Activated naive CD8-positive, alpha-beta T cell treated with anti-CD3 and anti-CD28 coated beads, Interleukin-2, amount 50 U/mL, for 24 hours (primary cell): ENCODE measurements at regions not wholly inside any gene's neighbourhood (a gene's known extent, or its start where the extent isn't known, plus 50 kb on each side); places are given as distances from the start of the nearest gene placed in this dataset.
"Not testable (repeated sequence)": the region's sequence is repeated elsewhere in the genome, so short reads cannot be mapped to it uniquely, and the experiment has no call there.

ENCODE experiments used
- ATAC-seq: fragments of 150-1000 bp; cut with Tn5 transposase; one replicate; pipeline ENCODE4 v1.10.0; 2021
- DNase-seq: peaks from one replicate; pipeline ENCODE4 v3.0.0; 2021
- H3K27ac Mint-ChIP-seq: one replicate; pipeline ENCODE4 v1.8.0; 2021; ENCODE audit warnings: mild to moderate bottlenecking, mixed read lengths
- H3K27me3 Mint-ChIP-seq: one replicate; pipeline ENCODE4 v1.8.0; 2021; ENCODE audit warnings: mixed read lengths
- H3K36me3 Mint-ChIP-seq: one replicate; pipeline ENCODE4 v1.8.0; 2021; ENCODE audit warnings: low read depth, mixed read lengths
- H3K4me1 Mint-ChIP-seq: one replicate; pipeline ENCODE4 v1.8.0; 2021; ENCODE audit warnings: mixed read lengths
- H3K4me3 Mint-ChIP-seq: one replicate; pipeline ENCODE4 v1.8.0; 2021; ENCODE audit warnings: mild to moderate bottlenecking, moderate library complexity, mixed read lengths
- H3K9me3 Mint-ChIP-seq: one replicate; pipeline ENCODE4 v1.8.0; 2021; ENCODE audit warnings: mixed read lengths

GRCh38 chr13:70995338-70995737 lies 871.7 kb downstream of the DACH1 start:
- ATAC-seq (no peak), DNase-seq (no peak)
- H3K9me3 Mint-ChIP-seq: no peaks in the 10 kb centered on the region
- no peak overlapping the region for H3K4me3 Mint-ChIP-seq
- H3K27ac Mint-ChIP-seq: no peak overlapping the region
- no peaks in the 10 kb centered on the region for H3K4me1 Mint-ChIP-seq
- no peaks in the 10 kb centered on the region for H3K27me3 Mint-ChIP-seq
- H3K36me3 Mint-ChIP-seq: no peaks in the 10 kb centered on the region

- H3K4me1 Mint-ChIP-seq: no peaks in the 10 kb centered on the region
- ATAC-seq (no peak), DNase-seq (no peak)
- no peaks in the 10 kb centered on the region for H3K9me3 Mint-ChIP-seq
- H3K27me3 Mint-ChIP-seq: no peaks in the 10 kb centered on the region
- H3K4me3 Mint-ChIP-seq: no peak overlapping the region
- H3K36me3 Mint-ChIP-seq: no peaks in the 10 kb centered on the region
- H3K27ac Mint-ChIP-seq: no peak overlapping the region
These were observed 872.8 kb downstream of the DACH1 start for GRCh38 chr13:70994191-70994590.

GRCh38 chr13:70987043-70987442 lies 878.8 kb upstream of the KLHL1 start:
- no peak for ATAC-seq

GRCh38 chr13:70985371-70985770 lies 877.1 kb upstream of the KLHL1 start:
- Mint-ChIP-seq H3K27me3 (no peaks in the 10 kb centered on the region), H3K9me3 (peaks cover 3% of the 10 kb centered on the region), H3K36me3 (no peaks in the 10 kb centered on the region), H3K4me3 (no peak overlapping the region), H3K27ac (no peak overlapping the region), H3K4me1 (no peaks in the 10 kb centered on the region)
- no peak for ATAC-seq
- no peak for DNase-seq

More at GRCh38 chr13:70987043-70987442, 878.8 kb upstream of the KLHL1 start:
- Mint-ChIP-seq H3K36me3 (no peaks in the 10 kb centered on the region), H3K9me3 (peaks cover 3% of the 10 kb centered on the region), H3K4me1 (no peaks in the 10 kb centered on the region), H3K4me3 (no peak overlapping the region), H3K27me3 (no peaks in the 10 kb centered on the region), H3K27ac (no peak overlapping the region)
- DNase-seq: no peak

GRCh38 chr13:70981219-70981618 lies 873.0 kb upstream of the KLHL1 start:
- H3K9me3 Mint-ChIP-seq, H3K36me3 Mint-ChIP-seq, H3K27me3 Mint-ChIP-seq, H3K27ac Mint-ChIP-seq, ATAC-seq, H3K4me3 Mint-ChIP-seq, H3K4me1 Mint-ChIP-seq, DNase-seq: not testable (repeated sequence)

- Mint-ChIP-seq H3K27ac (no peak overlapping the region), H3K36me3 (no peaks in the 10 kb centered on the region), H3K4me3 (no peak overlapping the region), H3K27me3 (no peaks in the 10 kb centered on the region), H3K9me3 (peaks cover 5% of the 10 kb centered on the region), H3K4me1 (no peaks in the 10 kb centered on the region)
- ATAC-seq (no peak), DNase-seq (no peak)
These were observed 861.1 kb upstream of the KLHL1 start for GRCh38 chr13:70969321-70969720.

- no peaks in the 10 kb centered on the region for H3K9me3 Mint-ChIP-seq
- no peaks in the 10 kb centered on the region for H3K27me3 Mint-ChIP-seq
- ATAC-seq: no peak
- H3K27ac Mint-ChIP-seq: no peak overlapping the region
- H3K4me3 Mint-ChIP-seq: no peak overlapping the region
- H3K4me1 Mint-ChIP-seq: no peaks in the 10 kb centered on the region
- DNase-seq: no peak
- no peaks in the 10 kb centered on the region for H3K36me3 Mint-ChIP-seq
These were observed 859.3 kb upstream of the KLHL1 start for GRCh38 chr13:70967564-70967963.

- Mint-ChIP-seq H3K9me3 (no peaks in the 10 kb centered on the region), H3K27ac (no peak overlapping the region), H3K4me3 (no peak overlapping the region), H3K36me3 (no peaks in the 10 kb centered on the region), H3K27me3 (no peaks in the 10 kb centered on the region), H3K4me1 (no peaks in the 10 kb centered on the region)
- DNase-seq (no peak), ATAC-seq (no peak)
These were observed 856.6 kb upstream of the KLHL1 start for GRCh38 chr13:70964874-70965273.

- ATAC-seq (no peak), DNase-seq (no peak)
- Mint-ChIP-seq H3K27ac (no peak overlapping the region), H3K4me3 (no peak overlapping the region), H3K9me3 (no peaks in the 10 kb centered on the region), H3K36me3 (no peaks in the 10 kb centered on the region), H3K27me3 (no peaks in the 10 kb centered on the region), H3K4me1 (no peaks in the 10 kb centered on the region)
These were observed 855.9 kb upstream of the KLHL1 start for GRCh38 chr13:70964124-70964523.

- Mint-ChIP-seq H3K9me3 (no peaks in the 10 kb centered on the region), H3K4me3 (no peak overlapping the region), H3K27me3 (no peaks in the 10 kb centered on the region), H3K4me1 (no peaks in the 10 kb centered on the region), H3K36me3 (no peaks in the 10 kb centered on the region), H3K27ac (no peak overlapping the region)
- no peak for DNase-seq
- ATAC-seq: no peak
These were observed 852.7 kb upstream of the KLHL1 start for GRCh38 chr13:70960841-70961443.

- H3K9me3 Mint-ChIP-seq: no peaks in the 10 kb centered on the region
These were observed 851.0 kb upstream of the KLHL1 start for GRCh38 chr13:70959035-70959775.

GRCh38 chr13:70955887-70956286 lies 847.6 kb upstream of the KLHL1 start:
- no peaks in the 10 kb centered on the region for H3K27me3 Mint-ChIP-seq

More at GRCh38 chr13:70959035-70959775, 851.0 kb upstream of the KLHL1 start:
- no peak overlapping the region for H3K27ac Mint-ChIP-seq
- no peaks in the 10 kb centered on the region for H3K36me3 Mint-ChIP-seq
- no peak for DNase-seq
- ATAC-seq: no peak
- H3K4me3 Mint-ChIP-seq: no peak overlapping the region
- no peaks in the 10 kb centered on the region for H3K27me3 Mint-ChIP-seq
- no peaks in the 10 kb centered on the region for H3K4me1 Mint-ChIP-seq

GRCh38 chr13:70950664-70951063 lies 842.4 kb upstream of the KLHL1 start:
- no peaks in the 10 kb centered on the region for H3K4me1 Mint-ChIP-seq
- no peaks in the 10 kb centered on the region for H3K36me3 Mint-ChIP-seq
- no peaks in the 10 kb centered on the region for H3K9me3 Mint-ChIP-seq
- H3K27me3 Mint-ChIP-seq: no peaks in the 10 kb centered on the region
- ATAC-seq (no peak), DNase-seq (no peak)
- H3K4me3 Mint-ChIP-seq: no peak overlapping the region
- no peak overlapping the region for H3K27ac Mint-ChIP-seq

More at GRCh38 chr13:70955887-70956286, 847.6 kb upstream of the KLHL1 start:
- Mint-ChIP-seq H3K27ac (no peak overlapping the region), H3K4me1 (no peaks in the 10 kb centered on the region), H3K36me3 (no peaks in the 10 kb centered on the region), H3K9me3 (no peaks in the 10 kb centered on the region), H3K4me3 (no peak overlapping the region)
- DNase-seq: no peak
- no peak for ATAC-seq

GRCh38 chr13:70945506-70945905 lies 837.3 kb upstream of the KLHL1 start:
- DNase-seq (no peak), ATAC-seq (no peak)
- H3K27me3 Mint-ChIP-seq: no peaks in the 10 kb centered on the region
- peaks cover 12% of the 10 kb centered on the region for H3K9me3 Mint-ChIP-seq
- no peak overlapping the region for H3K27ac Mint-ChIP-seq
- H3K4me3 Mint-ChIP-seq: no peak overlapping the region
- H3K36me3 Mint-ChIP-seq: no peaks in the 10 kb centered on the region
- no peaks in the 10 kb centered on the region for H3K4me1 Mint-ChIP-seq

- Mint-ChIP-seq H3K36me3 (no peaks in the 10 kb centered on the region), H3K9me3 (peaks cover 12% of the 10 kb centered on the region), H3K4me1 (no peaks in the 10 kb centered on the region), H3K4me3 (no peak overlapping the region), H3K27ac (no peak overlapping the region), H3K27me3 (no peaks in the 10 kb centered on the region)
- ATAC-seq: no peak
- no peak for DNase-seq
These were observed 833.2 kb upstream of the KLHL1 start for GRCh38 chr13:70941454-70941853.
